WTC11 (cell line): ENCODE measurements at regions not wholly inside any gene's neighbourhood (a gene's known extent, or its start where the extent isn't known, plus 50 kb on each side); places are given as distances from the start of the nearest gene placed in this dataset.

Experiments used
- CREM ChIP-seq: sonication (generic); formaldehyde crosslinking; IDR thresholded peaks from 2 replicates; pipeline ENCODE4 v1.8.1; 2022; ENCODE audit warnings: mild to moderate bottlenecking, missing genetic modification reagents, moderate library complexity
- CTCF ChIP-seq: fragments of 200-600 bp; IDR thresholded peaks from 2 replicates; pipeline ENCODE4 v1.8.0; 2022; ENCODE audit warnings: antibody characterized with exemption
- KAT7 ChIP-seq: sonication (generic); formaldehyde crosslinking; IDR thresholded peaks from 2 replicates; pipeline ENCODE4 v1.8.1; 2023; ENCODE audit warnings: missing genetic modification reagents, mild to moderate bottlenecking, borderline replicate concordance
- NFATC4 ChIP-seq: fragments of 250-450 bp; sonication (Bioruptor Pico); IDR thresholded peaks from 2 replicates; pipeline ENCODE4 v1.9.0; 2021; ENCODE audit warnings: mild to moderate bottlenecking
- NFYB ChIP-seq: sonication (generic); formaldehyde crosslinking; conservative IDR thresholded peaks from 2 replicates; pipeline ENCODE4 v1.8.0; 2022; ENCODE audit warnings: low read depth, missing genetic modification reagents
- SP1 ChIP-seq: sonication (generic); formaldehyde crosslinking; conservative IDR thresholded peaks from 2 replicates; pipeline ENCODE4 v1.8.1; 2022; ENCODE audit warnings: missing genetic modification reagents
- USF2 ChIP-seq: sonication (generic); formaldehyde crosslinking; IDR thresholded peaks from 2 replicates; pipeline ENCODE4 v1.8.1; 2023; ENCODE audit warnings: mild to moderate bottlenecking, missing genetic modification reagents, moderate library complexity
- ZNF232 ChIP-seq: sonication (generic); formaldehyde crosslinking; IDR thresholded peaks from 2 replicates; pipeline ENCODE4 v1.8.0; 2022; ENCODE audit warnings: mild to moderate bottlenecking, missing genetic modification reagents
- ZNF512 ChIP-seq: sonication (generic); formaldehyde crosslinking; IDR thresholded peaks from 2 replicates; pipeline ENCODE4 v1.8.1; 2022; ENCODE audit warnings: missing genetic modification reagents, borderline replicate concordance
- TF ChIP-seq, protein P1 (sequence below): sonication (generic); formaldehyde crosslinking; IDR thresholded peaks from 2 replicates; pipeline ENCODE4 v1.8.0; 2022; ENCODE audit warnings: mild to moderate bottlenecking, missing genetic modification reagents
- TF ChIP-seq, protein P2 (sequence below): fragments of 250-450 bp; sonication (Bioruptor Pico); conservative IDR thresholded peaks from 2 replicates; pipeline ENCODE4 v1.9.0; 2021; ENCODE audit warnings: mild to moderate bottlenecking
- TF ChIP-seq, protein P3 (sequence below): sonication (generic); formaldehyde crosslinking; IDR thresholded peaks from 2 replicates; pipeline ENCODE4 v1.8.1; 2022; ENCODE audit warnings: low read depth, missing genetic modification reagents, borderline replicate concordance

GRCh38 chr4:73311428-73311827 is 52.8 kb upstream of the ANKRD17 start:
- no peak for TF ChIP-seq NFYB (CRISPR knock-in tag)
- no peak for TF ChIP-seq ZNF512 (CRISPR knock-in tag)
- TF ChIP-seq CREM (CRISPR knock-in tag), result no peak
- no peak for TF ChIP-seq CTCF
- TF ChIP-seq, protein P1, sequence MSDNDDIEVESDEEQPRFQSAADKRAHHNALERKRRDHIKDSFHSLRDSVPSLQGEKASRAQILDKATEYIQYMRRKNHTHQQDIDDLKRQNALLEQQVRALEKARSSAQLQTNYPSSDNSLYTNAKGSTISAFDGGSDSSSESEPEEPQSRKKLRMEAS (CRISPR knock-in tag), result no peak
- no peak for TF ChIP-seq USF2 (CRISPR knock-in tag)
- TF ChIP-seq NFATC4, result no peak
- TF ChIP-seq, protein P2, sequence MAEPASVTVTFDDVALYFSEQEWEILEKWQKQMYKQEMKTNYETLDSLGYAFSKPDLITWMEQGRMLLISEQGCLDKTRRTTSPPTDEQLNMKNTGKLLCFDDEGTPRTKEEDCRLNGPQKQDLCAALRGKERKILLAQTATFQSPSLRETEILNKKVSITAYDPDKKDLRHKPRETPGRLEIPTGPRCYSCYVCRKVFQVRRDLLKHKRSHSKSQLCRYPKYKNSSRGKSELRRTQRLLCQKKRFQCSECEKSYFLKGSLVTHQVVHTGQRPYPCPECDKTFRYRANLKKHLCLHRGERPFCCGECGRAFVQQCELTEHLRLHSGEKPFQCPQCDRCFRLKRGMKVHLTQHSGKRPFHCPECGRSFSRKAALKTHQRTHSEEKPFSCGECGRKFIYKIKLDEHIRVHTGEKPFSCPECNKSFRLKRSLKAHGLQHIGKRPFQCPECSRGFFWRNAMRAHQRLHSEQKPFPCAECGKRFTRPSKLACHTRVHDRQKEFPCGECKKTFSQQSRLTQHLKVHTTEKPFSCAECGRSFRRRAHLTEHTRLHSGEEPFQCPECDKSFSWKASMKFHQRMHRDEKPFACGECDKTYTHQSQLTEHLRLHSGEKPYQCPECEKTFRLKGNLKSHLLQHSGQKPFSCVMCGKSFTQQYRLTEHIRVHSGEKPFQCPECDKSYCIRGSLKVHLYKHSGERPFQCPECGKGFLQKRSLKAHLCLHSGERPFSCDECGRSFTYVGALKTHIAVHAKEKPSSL (CRISPR knock-in tag), result no peak
- TF ChIP-seq ZNF232, result no peak
- TF ChIP-seq KAT7 (CRISPR knock-in tag), result no peak
- TF ChIP-seq, protein P3, sequence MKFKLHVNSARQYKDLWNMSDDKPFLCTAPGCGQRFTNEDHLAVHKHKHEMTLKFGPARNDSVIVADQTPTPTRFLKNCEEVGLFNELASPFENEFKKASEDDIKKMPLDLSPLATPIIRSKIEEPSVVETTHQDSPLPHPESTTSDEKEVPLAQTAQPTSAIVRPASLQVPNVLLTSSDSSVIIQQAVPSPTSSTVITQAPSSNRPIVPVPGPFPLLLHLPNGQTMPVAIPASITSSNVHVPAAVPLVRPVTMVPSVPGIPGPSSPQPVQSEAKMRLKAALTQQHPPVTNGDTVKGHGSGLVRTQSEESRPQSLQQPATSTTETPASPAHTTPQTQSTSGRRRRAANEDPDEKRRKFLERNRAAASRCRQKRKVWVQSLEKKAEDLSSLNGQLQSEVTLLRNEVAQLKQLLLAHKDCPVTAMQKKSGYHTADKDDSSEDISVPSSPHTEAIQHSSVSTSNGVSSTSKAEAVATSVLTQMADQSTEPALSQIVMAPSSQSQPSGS (CRISPR knock-in tag), result no peak
- TF ChIP-seq SP1 (CRISPR knock-in tag), result no peak
